IMR-90 (cell line): ENCODE measurements at regions not wholly inside any gene's neighbourhood (a gene's known extent, or its start where the extent isn't known, plus 50 kb on each side); places are given as distances from the start of the nearest gene placed in this dataset.

ENCODE experiments used
- CTCF ChIP-seq: conservative IDR thresholded peaks from 2 replicates; pipeline ENCODE4 v1.5.1; 2012; ENCODE audit warnings: mild to moderate bottlenecking, low read depth, low read length, improper control_type of control experiment
- MXI1 ChIP-seq: IDR thresholded peaks from 2 replicates; pipeline ENCODE4 v1.6.1; 2012; ENCODE audit warnings: low read depth, mild to moderate bottlenecking, low read length, moderate library complexity, borderline replicate concordance
- RAD21 ChIP-seq: IDR thresholded peaks from 2 replicates; pipeline ENCODE4 v1.6.1; 2012; ENCODE audit warnings: low read length, improper control_type of control experiment
- SMC3 ChIP-seq: fragments of 150-350 bp; IDR thresholded peaks from 2 replicates; pipeline ENCODE4 v1.6.1; 2016; ENCODE audit warnings: low read depth, mild to moderate bottlenecking, antibody characterized with exemption, low read length, moderate library complexity

DNA sequence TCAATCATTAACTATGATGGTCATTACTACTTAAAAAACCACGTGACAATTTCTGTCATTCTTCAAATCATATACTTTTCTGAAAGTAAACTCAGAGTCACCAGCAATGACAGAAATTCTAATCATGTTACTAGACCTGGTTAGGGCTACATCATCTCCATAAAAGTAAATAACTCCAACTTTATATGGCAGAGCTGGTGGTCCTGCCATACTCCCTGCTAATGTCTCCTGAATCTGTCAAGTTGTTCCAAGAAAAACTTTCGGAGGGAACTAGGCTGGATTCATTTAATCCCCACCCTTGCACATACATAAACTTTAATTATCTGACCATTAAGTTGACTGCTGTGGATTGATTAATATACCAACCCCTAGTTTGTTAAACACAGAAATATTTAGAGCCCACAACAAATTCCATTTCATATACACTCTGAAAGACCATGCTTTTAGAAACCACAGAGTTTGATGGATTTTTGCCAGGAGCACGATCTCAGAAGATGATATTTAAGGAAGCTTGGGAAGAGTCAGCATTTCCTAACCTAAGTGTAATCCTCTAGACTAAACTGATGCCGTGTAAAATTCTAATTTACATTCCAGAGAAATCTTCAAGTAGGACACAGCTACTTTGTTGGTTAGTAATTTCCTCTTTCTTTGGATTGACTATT is 577.0 kb downstream of the FAT4 start:
- no peak for TF ChIP-seq MXI1
- no peak for TF ChIP-seq SMC3
- TF ChIP-seq CTCF: no peak
- no peak for TF ChIP-seq RAD21
